ENCODE measurements at regions not wholly inside any gene's neighbourhood (a gene's known extent, or its start where the extent isn't known, plus 50 kb on each side); places are given as distances from the start of the nearest gene placed in this dataset.

- peak; percentile 13 for TF ChIP-seq EZH2 (IDR thresholded peaks at IDR 0.05; ENCODE audit: low read length, missing control alignments)
- no peak for TF ChIP-seq CTCF (conservative IDR thresholded peaks at IDR 0.05 in 1 of 2, IDR thresholded peaks at IDR 0.05 in 1 of 2; ENCODE audit: low read depth in 1 of 2, low read length in 2 of 2)
These were observed 120.1 kb upstream of the LPCAT1 start for GRCh38 chr5:1643651-1644392.

All from fibroblast of lung (primary cell).